Caco-2 (cell line): ENCODE measurements at regions not wholly inside any gene's neighbourhood (a gene's known extent, or its start where the extent isn't known, plus 50 kb on each side); places are given as distances from the start of the nearest gene placed in this dataset.
A peak's percentile ranks its signal among the peaks of the same experiment; 100 is the strongest.

ENCODE experiments used
- BruUV-seq: library from RNA; stranded (reverse); fragments of 400-500 nt; replicated peaks from 2 replicates; lab custom pipeline; 2021; lab: Mats Ljungman, UMichigan
- CTCF ChIA-PET: fragments of 300-600 bp; sonication (Branson Sonifier 250); formaldehyde crosslinking; loops from one replicate; lab custom pipeline; 2022; ENCODE audit warnings: antibody characterized with exemption; lab: Charles Lee
- POLR2A ChIA-PET: fragments of 300-600 bp; sonication (Branson Sonifier 250); formaldehyde crosslinking; loops from one replicate; lab custom pipeline; 2022; ENCODE audit warnings: antibody characterized with exemption; lab: Charles Lee
- DNase-seq, 2 experiments: peaks; one replicate each; pipeline versions ENCODE4 v3.0.0 to v3.0.0-alpha.2; 2020 to 2022
- H3K27me3 ChIP-seq: replicated peaks from 2 replicates; pipeline ENCODE4 v1.6.0; 2011; ENCODE audit warnings: low read length; ENCODE audit not compliant: control insufficient read depth, insufficient read depth
- H3K36me3 ChIP-seq: 2 replicates; pipeline ENCODE4 v1.5.1; 2011; ENCODE audit warnings: low read length; ENCODE audit not compliant: control insufficient read depth, insufficient read depth
- H3K4me1 ChIP-seq: fragments of 250-450 bp; sonication (Bioruptor Pico); 2 replicates; pipeline ENCODE4 v1.5.1; 2020; ENCODE audit warnings: mild to moderate bottlenecking
- H3K4me3 ChIP-seq: 2 replicates; pipeline ENCODE4 v1.5.1; 2011; ENCODE audit warnings: low read depth, mild to moderate bottlenecking, control low read depth, low read length
- H3K9me3 ChIP-seq: fragments of 250-450 bp; sonication (Bioruptor Pico); 2 replicates; pipeline ENCODE4 v1.5.1; 2020; ENCODE audit warnings: mild to moderate bottlenecking, moderate library complexity
- H3K27ac Mint-ChIP-seq: one replicate; pipeline ENCODE4 v1.8.0; 2022; ENCODE audit warnings: mixed read lengths; ENCODE audit not compliant: unreplicated experiment
- H3K27me3 Mint-ChIP-seq: one replicate; pipeline ENCODE4 v1.8.0; 2022; ENCODE audit warnings: mixed read lengths; ENCODE audit not compliant: insufficient read depth, unreplicated experiment
- H3K36me3 Mint-ChIP-seq: one replicate; pipeline ENCODE4 v1.8.0; 2022; ENCODE audit warnings: mild to moderate bottlenecking, mixed read lengths; ENCODE audit not compliant: insufficient read depth, unreplicated experiment
- H3K4me1 Mint-ChIP-seq: one replicate; pipeline ENCODE4 v1.8.0; 2022; ENCODE audit warnings: low read depth, mixed read lengths; ENCODE audit not compliant: unreplicated experiment
- H3K4me3 Mint-ChIP-seq: one replicate; pipeline ENCODE4 v1.8.0; 2022; ENCODE audit warnings: mild to moderate bottlenecking, moderate library complexity, mixed read lengths; ENCODE audit not compliant: unreplicated experiment
- H3K9me3 Mint-ChIP-seq: one replicate; pipeline ENCODE4 v1.8.0; 2022; ENCODE audit warnings: mixed read lengths; ENCODE audit not compliant: unreplicated experiment
- intact Hi-C: fragments of 100-400 bp; cut with micrococcal nuclease; formaldehyde crosslinking; loops from one replicate; pipeline ENCODE4 v1.10.0; 2022; ENCODE audit not compliant: unreplicated experiment
- TF ChIP-seq, protein P1 (sequence below), 2 experiments: fragments of 200-600 bp in 1 of 2; IDR thresholded peaks; 1 replicate in 1 of 2; 2 replicates in 1 of 2; pipeline versions ENCODE4 v1.5.1 to v1.8.0; 2011 to 2022; ENCODE audit warnings: antibody characterized with exemption in 1 of 2, control low read depth in 1 of 2, inconsistent platforms in 1 of 2, low read depth in 1 of 2, low read length in 1 of 2, mild to moderate bottlenecking in 1 of 2, moderate library complexity in 1 of 2; ENCODE audit not compliant: insufficient read depth in 1 of 2, severe bottlenecking in 1 of 2, unreplicated experiment in 1 of 2

DNA sequence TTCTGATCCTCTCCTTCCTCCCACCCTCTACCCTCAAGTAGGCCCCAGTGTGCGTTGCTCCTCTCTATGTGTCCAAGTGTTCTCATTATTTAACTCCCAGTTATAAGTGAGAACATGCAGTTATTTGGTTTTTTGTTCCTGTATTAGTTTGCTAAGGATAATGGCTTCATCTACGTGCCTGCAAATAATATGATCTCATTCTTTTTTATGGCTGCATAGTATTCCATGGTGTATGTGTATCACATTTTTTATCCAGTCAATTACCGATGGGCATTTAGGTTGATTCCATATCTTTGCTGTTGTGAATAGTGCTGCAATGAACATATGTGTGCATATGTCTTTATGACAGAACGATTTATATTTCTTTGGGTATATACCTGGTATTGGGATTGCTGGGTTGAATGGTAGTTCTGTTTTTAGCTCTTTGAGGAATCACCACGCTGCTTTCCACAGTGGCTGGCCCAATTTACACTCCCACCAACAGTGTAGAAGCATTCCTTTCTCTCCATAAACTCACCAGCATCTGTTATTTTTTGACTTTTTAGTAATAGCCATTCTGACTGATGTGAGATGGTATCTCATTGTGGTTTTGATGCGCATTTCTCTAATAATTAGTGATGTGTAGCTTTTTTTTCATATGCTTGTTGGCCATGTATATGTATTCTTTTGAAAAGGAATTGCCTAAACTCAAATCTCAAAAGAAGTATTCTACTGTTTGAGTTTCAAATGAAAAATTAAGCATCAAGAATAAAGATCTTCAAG, 116.9 kb downstream of the ETS2 start:
- Mint-ChIP-seq H3K9me3 (no peaks in the 10 kb centered on the region), H3K36me3 (no peaks in the 10 kb centered on the region), H3K27ac (no peak overlapping the region), H3K27me3 (no peaks in the 10 kb centered on the region), H3K4me3 (no peak overlapping the region), H3K4me1 (peaks cover 24% of the 10 kb centered on the region)
- Histone ChIP-seq H3K27me3 (no peaks in the 10 kb centered on the region), H3K9me3 (no peaks in the 10 kb centered on the region), H3K4me1 (peaks cover 43% of the 10 kb centered on the region), H3K4me3 (no peak overlapping the region), H3K36me3 (no peaks in the 10 kb centered on the region)
- intact Hi-C loops, result no loop called here
- TF ChIP-seq, protein P1, sequence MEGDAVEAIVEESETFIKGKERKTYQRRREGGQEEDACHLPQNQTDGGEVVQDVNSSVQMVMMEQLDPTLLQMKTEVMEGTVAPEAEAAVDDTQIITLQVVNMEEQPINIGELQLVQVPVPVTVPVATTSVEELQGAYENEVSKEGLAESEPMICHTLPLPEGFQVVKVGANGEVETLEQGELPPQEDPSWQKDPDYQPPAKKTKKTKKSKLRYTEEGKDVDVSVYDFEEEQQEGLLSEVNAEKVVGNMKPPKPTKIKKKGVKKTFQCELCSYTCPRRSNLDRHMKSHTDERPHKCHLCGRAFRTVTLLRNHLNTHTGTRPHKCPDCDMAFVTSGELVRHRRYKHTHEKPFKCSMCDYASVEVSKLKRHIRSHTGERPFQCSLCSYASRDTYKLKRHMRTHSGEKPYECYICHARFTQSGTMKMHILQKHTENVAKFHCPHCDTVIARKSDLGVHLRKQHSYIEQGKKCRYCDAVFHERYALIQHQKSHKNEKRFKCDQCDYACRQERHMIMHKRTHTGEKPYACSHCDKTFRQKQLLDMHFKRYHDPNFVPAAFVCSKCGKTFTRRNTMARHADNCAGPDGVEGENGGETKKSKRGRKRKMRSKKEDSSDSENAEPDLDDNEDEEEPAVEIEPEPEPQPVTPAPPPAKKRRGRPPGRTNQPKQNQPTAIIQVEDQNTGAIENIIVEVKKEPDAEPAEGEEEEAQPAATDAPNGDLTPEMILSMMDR (IDR thresholded peaks at IDR 0.05; ENCODE audit: insufficient read depth in 1 of 2, low read depth in 1 of 2, low read length in 1 of 2, severe bottlenecking in 1 of 2, unreplicated experiment in 1 of 2), result no peak
- BruUV-seq, result no TSS peak
- POLR2A ChIA-PET, result no interaction called here
- CTCF ChIA-PET, result no interaction called here
- DNase-seq, result no peak

DNA sequence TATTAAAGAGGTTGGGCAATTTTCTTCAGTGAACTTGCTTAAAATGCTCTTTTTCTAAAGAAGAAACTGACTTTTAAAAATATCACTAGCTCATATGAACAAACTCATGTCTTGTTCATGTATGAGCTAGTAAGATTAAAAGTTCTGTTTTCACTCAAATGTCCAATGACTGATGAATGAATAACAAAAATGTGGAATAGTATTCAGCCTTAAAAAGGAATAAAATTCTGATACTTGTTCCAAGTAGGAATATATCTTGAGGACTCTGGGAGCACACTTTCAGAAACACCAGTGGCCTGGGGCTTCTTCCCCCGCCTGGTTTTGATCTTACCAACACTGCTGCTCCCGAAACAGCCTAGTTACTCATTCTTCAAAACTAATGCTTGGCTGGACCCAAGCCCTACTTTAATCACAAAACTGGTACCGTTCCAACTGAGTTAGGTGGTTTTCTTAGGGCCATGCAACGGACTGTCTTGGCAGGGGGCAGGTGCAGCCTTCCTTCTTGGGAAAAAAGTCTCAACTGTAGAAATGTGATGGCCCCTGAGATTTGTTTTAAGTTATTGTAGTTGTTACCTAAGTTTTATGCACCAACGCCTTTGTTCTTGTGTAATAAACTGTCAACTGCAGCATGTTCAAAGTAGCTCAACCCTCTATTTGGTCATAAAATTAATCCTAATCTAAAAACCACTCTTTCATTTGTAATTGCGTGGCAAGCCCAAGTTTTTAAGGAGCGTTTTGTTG, 116.0 kb downstream of the ETS2 start:
- H3K4me1 ChIP-seq, result peaks cover 48% of the 10 kb centered on the region
- H3K36me3 ChIP-seq, result no peaks in the 10 kb centered on the region
- H3K9me3 Mint-ChIP-seq, result no peaks in the 10 kb centered on the region
- DNase-seq, result no peak
- H3K27me3 Mint-ChIP-seq, result no peaks in the 10 kb centered on the region
- intact Hi-C loops, result no loop called here
- no peak overlapping the region for H3K4me3 ChIP-seq
- BruUV-seq, result no TSS peak
- no peak overlapping the region for H3K4me3 Mint-ChIP-seq
- peaks cover 33% of the 10 kb centered on the region for H3K4me1 Mint-ChIP-seq
- no peaks in the 10 kb centered on the region for H3K9me3 ChIP-seq
- peak overlapping the region; percentile 61 for H3K27ac Mint-ChIP-seq
- no peaks in the 10 kb centered on the region for H3K27me3 ChIP-seq
- TF ChIP-seq, protein P1 (IDR thresholded peaks at IDR 0.05; ENCODE audit: insufficient read depth in 1 of 2, low read depth in 1 of 2, low read length in 1 of 2, severe bottlenecking in 1 of 2, unreplicated experiment in 1 of 2), result no peak
- POLR2A ChIA-PET, result no interaction called here
- CTCF ChIA-PET, result interaction anchor here (0.6 kb wide), 1 partner anchor 137 kb away, joined by 3 read pairs; no protein-coding TSS in a partner anchor
- no peaks in the 10 kb centered on the region for H3K36me3 Mint-ChIP-seq

GRCh38 chr21:38920631-38921398, 115.1 kb downstream of the ETS2 start:
- no peak overlapping the region for H3K4me3 ChIP-seq
- Mint-ChIP-seq H3K9me3 (no peaks in the 10 kb centered on the region), H3K27ac (peak overlapping the region; percentile 61), H3K4me1 (peaks cover 39% of the 10 kb centered on the region), H3K27me3 (no peaks in the 10 kb centered on the region), H3K36me3 (no peaks in the 10 kb centered on the region), H3K4me3 (no peak overlapping the region)
- H3K27me3 ChIP-seq, result no peaks in the 10 kb centered on the region
- ChIA-PET POLR2A (interaction anchor here (0.6 kb wide), 1 partner anchor 36 kb away, joined by 3 read pairs; no protein-coding TSS in a partner anchor), CTCF (interaction anchor here (0.6 kb wide), 1 partner anchor 138 kb away, joined by 3 read pairs; no protein-coding TSS in a partner anchor)
- no TSS peak for BruUV-seq
- no peaks in the 10 kb centered on the region for H3K36me3 ChIP-seq
- H3K4me1 ChIP-seq, result peaks cover 55% of the 10 kb centered on the region
- DNase-seq, result no peak
- intact Hi-C loops, result no loop called here
- H3K9me3 ChIP-seq, result no peaks in the 10 kb centered on the region
- TF ChIP-seq, protein P1 (IDR thresholded peaks at IDR 0.05; ENCODE audit: insufficient read depth in 1 of 2, low read depth in 1 of 2, low read length in 1 of 2, severe bottlenecking in 1 of 2, unreplicated experiment in 1 of 2), result no peak
